HL-60 (cell line): ENCODE measurements at regions not wholly inside any gene's neighbourhood (a gene's known extent, or its start where the extent isn't known, plus 50 kb on each side); places are given as distances from the start of the nearest gene placed in this dataset.

ENCODE experiments used
- DNase-seq, 2 experiments: peaks; one replicate each; pipeline ENCODE4 v3.0.0-alpha.2; 2010 to 2020; ENCODE audit warnings: low read depth in 1 of 2, low spot score in 1 of 2
- H3K27ac ChIP-seq: fragments of 250-450 bp; sonication (Bioruptor Pico); replicated peaks from 2 replicates; pipeline ENCODE4 v1.5.1; 2020; ENCODE audit warnings: mild to moderate bottlenecking, moderate library complexity
- H3K27me3 ChIP-seq: fragments of 250-450 bp; sonication (Bioruptor Pico); 2 replicates; pipeline ENCODE4 v1.5.1; 2021; ENCODE audit warnings: mild to moderate bottlenecking, moderate library complexity; ENCODE audit not compliant: insufficient read depth, poor library complexity, severe bottlenecking
- H3K4me3 ChIP-seq: replicated peaks from 2 replicates; pipeline ENCODE4 v1.5.1; 2011; ENCODE audit warnings: mild to moderate bottlenecking, control low read depth, low read length; ENCODE audit not compliant: insufficient read depth
- GABPA ChIP-seq: IDR thresholded peaks from 2 replicates; pipeline ENCODE4 v1.6.1; 2012; ENCODE audit warnings: low read depth
- POLR2AphosphoS5 ChIP-seq: IDR thresholded peaks from 2 replicates; pipeline ENCODE4 v1.6.1; 2012; ENCODE audit warnings: low read depth
- SPI1 ChIP-seq: IDR thresholded peaks from 2 replicates; pipeline ENCODE4 v1.6.1; 2012; ENCODE audit warnings: low read depth, mild to moderate bottlenecking, borderline replicate concordance
- TF ChIP-seq, protein P1 (sequence below): IDR thresholded peaks from one replicate; pipeline ENCODE4 v1.5.1; 2011; ENCODE audit warnings: low read length, control low read depth, inconsistent platforms; ENCODE audit not compliant: insufficient read depth
- TF ChIP-seq, protein P2 (sequence below): IDR thresholded peaks from 2 replicates; pipeline ENCODE4 v1.6.1; 2012; ENCODE audit warnings: low read depth; ENCODE audit not compliant: insufficient replicate concordance

GRCh38 chr2:30331869-30332268, 100.5 kb downstream of the LBH start:
- no peak for TF ChIP-seq GABPA
- TF ChIP-seq POLR2AphosphoS5 = no peak
- TF ChIP-seq, protein P1, sequence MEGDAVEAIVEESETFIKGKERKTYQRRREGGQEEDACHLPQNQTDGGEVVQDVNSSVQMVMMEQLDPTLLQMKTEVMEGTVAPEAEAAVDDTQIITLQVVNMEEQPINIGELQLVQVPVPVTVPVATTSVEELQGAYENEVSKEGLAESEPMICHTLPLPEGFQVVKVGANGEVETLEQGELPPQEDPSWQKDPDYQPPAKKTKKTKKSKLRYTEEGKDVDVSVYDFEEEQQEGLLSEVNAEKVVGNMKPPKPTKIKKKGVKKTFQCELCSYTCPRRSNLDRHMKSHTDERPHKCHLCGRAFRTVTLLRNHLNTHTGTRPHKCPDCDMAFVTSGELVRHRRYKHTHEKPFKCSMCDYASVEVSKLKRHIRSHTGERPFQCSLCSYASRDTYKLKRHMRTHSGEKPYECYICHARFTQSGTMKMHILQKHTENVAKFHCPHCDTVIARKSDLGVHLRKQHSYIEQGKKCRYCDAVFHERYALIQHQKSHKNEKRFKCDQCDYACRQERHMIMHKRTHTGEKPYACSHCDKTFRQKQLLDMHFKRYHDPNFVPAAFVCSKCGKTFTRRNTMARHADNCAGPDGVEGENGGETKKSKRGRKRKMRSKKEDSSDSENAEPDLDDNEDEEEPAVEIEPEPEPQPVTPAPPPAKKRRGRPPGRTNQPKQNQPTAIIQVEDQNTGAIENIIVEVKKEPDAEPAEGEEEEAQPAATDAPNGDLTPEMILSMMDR = no peak
- TF ChIP-seq, protein P2, sequence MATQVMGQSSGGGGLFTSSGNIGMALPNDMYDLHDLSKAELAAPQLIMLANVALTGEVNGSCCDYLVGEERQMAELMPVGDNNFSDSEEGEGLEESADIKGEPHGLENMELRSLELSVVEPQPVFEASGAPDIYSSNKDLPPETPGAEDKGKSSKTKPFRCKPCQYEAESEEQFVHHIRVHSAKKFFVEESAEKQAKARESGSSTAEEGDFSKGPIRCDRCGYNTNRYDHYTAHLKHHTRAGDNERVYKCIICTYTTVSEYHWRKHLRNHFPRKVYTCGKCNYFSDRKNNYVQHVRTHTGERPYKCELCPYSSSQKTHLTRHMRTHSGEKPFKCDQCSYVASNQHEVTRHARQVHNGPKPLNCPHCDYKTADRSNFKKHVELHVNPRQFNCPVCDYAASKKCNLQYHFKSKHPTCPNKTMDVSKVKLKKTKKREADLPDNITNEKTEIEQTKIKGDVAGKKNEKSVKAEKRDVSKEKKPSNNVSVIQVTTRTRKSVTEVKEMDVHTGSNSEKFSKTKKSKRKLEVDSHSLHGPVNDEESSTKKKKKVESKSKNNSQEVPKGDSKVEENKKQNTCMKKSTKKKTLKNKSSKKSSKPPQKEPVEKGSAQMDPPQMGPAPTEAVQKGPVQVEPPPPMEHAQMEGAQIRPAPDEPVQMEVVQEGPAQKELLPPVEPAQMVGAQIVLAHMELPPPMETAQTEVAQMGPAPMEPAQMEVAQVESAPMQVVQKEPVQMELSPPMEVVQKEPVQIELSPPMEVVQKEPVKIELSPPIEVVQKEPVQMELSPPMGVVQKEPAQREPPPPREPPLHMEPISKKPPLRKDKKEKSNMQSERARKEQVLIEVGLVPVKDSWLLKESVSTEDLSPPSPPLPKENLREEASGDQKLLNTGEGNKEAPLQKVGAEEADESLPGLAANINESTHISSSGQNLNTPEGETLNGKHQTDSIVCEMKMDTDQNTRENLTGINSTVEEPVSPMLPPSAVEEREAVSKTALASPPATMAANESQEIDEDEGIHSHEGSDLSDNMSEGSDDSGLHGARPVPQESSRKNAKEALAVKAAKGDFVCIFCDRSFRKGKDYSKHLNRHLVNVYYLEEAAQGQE = no peak
- no peak for TF ChIP-seq SPI1
- DNase-seq = no peak
- Histone ChIP-seq H3K4me3 (no peak overlapping the region), H3K27ac (no peak overlapping the region), H3K27me3 (no peaks in the 10 kb centered on the region)

DNA sequence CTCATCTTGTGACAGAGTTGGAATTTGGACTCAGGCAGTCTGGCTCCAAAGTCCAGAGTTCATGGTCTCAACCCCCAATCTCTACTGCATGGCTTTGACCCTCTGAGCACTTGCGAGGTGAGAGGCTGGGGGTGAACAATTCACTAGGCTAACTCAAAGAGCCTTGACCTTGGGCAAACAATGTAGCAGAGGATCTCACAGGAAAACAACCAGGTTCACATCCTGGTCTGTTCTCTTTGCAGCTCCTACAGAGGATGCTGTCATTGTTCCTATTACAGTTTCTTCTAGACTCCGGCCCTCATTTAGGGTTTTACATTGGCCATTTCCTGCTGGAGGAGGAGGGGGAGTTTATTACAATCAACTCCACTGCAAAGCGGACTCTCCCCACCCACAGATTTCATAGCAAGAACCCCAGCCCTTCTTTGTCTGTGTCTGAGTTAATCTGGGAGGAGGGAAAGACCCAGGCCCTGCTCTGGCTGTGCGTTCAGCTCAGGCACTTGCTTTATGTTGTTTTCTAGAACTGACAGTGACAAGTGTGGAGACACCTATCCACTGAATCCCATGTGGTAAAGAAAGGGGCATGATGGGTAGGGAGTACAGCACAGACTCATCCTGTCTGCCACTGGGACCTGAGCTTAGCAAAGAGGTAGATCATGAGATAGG, 101.6 kb downstream of the LBH start:
- Histone ChIP-seq H3K27ac (no peak overlapping the region), H3K27me3 (no peaks in the 10 kb centered on the region), H3K4me3 (no peak overlapping the region)
- TF ChIP-seq, protein P1 = no peak
- TF ChIP-seq, protein P2 = no peak
- TF ChIP-seq GABPA = no peak
- TF ChIP-seq SPI1 = no peak
- no peak for TF ChIP-seq POLR2AphosphoS5
- no peak for DNase-seq

DNA sequence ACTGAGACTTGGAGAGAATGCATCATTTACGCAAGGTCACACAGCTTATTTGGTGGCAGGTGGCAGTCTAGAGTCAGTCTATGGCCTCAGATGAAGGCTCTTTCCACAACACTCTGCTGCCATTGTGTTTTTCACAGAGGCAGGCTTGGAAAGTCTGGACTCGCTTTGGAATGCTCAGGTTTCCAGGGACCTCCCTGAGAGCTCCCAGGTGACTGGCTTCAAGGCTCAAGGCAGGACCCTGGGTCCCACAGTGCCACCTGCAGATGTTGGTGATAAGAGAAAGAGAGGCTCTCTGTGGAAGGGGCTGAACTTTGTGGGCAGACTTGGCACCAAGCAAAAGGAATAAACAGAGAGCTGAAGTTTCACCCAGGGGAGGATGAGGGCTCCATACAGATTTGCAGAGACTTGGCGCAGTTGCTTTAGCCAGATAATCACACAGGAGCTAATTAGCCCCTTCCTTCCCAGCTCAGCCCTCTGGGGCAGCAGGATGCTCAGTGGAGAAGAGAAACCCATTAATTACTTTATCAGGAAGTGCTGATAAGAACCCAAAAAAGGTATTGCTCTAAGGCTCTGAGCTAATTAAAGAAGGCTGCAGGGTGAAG, 103.5 kb downstream of the LBH start:
- Histone ChIP-seq H3K27ac (no peak overlapping the region), H3K27me3 (no peaks in the 10 kb centered on the region), H3K4me3 (no peak overlapping the region)
- DNase-seq = no peak
- TF ChIP-seq POLR2AphosphoS5 = no peak

DNA sequence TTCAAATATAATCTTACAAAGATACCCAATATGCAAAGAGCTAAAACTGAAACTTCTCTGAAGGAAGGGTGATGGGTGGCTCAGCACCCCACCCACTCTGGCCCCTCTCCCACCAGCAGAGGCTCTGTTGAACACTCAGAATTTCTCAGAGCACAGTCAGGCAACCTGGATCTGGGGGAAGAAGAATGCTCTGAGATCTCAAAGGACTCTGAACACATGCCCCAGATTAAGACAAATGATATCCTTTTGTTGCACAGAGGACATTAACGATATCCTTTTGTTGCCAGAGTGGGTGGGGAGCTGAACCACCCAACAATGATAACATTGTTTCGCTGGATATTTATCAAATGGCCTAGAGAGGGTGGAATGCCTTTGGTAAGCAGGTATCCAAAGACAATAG, 104.8 kb downstream of the LBH start:
- Histone ChIP-seq H3K27me3 (no peaks in the 10 kb centered on the region), H3K4me3 (no peak overlapping the region), H3K27ac (no peak overlapping the region)
- no peak for DNase-seq
- TF ChIP-seq, protein P2 = no peak
- TF ChIP-seq, protein P1 = no peak
- TF ChIP-seq GABPA = no peak
- TF ChIP-seq POLR2AphosphoS5 = no peak
- TF ChIP-seq SPI1 = no peak
